22Rv1 (cell line): ENCODE measurements at regions not wholly inside any gene's neighbourhood (a gene's known extent, or its start where the extent isn't known, plus 50 kb on each side); places are given as distances from the start of the nearest gene placed in this dataset.

Source experiments
- H3K27ac ChIP-seq: fragments of 450-650 bp; 2 replicates; pipeline ENCODE4 v1.5.1; 2017
- ZFX ChIP-seq: fragments of 450-650 bp; IDR thresholded peaks from 2 replicates; pipeline ENCODE4 v1.6.1; 2017; ENCODE audit warnings: antibody characterized with exemption, borderline replicate concordance
- TF ChIP-seq, protein P1 (sequence below): fragments of 450-650 bp; IDR thresholded peaks from 2 replicates; pipeline ENCODE4 v1.5.1; 2017; ENCODE audit warnings: mild to moderate bottlenecking

DNA sequence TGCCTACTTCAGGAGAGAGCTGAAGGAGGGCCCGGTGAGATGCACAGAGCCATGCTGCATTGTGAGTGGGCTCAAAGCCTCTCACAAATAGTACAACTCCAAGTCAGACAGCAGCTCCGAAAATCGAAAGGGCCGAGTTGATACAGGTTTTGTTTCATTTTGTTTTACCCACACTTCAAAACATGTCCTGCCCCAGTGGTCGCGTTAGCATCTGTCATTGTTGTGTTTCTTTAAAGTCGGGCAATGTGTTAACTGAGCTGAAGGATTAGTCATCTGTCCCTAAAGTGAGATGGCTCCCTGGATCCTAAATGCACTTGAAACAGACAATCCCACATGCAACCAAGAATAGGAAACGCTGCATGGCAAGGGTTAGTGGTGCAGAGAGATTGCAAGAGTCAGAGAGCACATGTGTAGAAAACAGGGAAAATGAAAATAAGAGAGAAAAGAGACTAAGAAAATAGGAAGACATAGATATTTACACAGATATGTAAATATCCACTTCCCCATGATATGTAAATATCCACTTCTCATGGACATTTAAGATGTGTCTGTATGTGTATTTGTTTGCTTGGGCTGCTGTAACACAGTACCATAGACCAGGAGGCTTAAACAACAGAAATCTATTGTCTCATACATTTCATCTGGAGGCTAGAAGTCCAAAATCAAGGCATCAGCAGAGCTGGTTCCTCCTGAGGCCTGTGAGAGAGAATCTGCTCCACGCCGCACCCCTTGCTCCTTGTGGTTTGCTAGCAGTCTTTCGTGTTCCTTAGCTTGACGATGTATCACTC, 131.4 kb upstream of the RAB4A start:
- no peak overlapping the region for H3K27ac ChIP-seq
- TF ChIP-seq, protein P1, sequence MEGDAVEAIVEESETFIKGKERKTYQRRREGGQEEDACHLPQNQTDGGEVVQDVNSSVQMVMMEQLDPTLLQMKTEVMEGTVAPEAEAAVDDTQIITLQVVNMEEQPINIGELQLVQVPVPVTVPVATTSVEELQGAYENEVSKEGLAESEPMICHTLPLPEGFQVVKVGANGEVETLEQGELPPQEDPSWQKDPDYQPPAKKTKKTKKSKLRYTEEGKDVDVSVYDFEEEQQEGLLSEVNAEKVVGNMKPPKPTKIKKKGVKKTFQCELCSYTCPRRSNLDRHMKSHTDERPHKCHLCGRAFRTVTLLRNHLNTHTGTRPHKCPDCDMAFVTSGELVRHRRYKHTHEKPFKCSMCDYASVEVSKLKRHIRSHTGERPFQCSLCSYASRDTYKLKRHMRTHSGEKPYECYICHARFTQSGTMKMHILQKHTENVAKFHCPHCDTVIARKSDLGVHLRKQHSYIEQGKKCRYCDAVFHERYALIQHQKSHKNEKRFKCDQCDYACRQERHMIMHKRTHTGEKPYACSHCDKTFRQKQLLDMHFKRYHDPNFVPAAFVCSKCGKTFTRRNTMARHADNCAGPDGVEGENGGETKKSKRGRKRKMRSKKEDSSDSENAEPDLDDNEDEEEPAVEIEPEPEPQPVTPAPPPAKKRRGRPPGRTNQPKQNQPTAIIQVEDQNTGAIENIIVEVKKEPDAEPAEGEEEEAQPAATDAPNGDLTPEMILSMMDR, result no peak
- no peak for TF ChIP-seq ZFX

DNA sequence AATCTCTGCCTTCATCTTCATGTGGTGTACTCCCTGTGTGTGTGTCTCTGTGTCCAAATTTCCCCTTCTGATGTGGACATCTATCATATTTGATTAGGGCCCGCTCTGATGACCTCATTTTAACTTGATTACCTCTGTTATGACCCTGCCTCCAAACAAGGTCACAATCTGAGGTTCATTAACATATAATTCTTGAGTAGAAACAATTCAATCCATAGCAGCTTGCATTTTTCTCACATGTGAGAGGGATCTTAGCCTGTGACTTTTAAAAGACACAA, 130.9 kb upstream of the RAB4A start:
- H3K27ac ChIP-seq, result no peak overlapping the region
- TF ChIP-seq, protein P1, result no peak
- TF ChIP-seq ZFX, result no peak

DNA sequence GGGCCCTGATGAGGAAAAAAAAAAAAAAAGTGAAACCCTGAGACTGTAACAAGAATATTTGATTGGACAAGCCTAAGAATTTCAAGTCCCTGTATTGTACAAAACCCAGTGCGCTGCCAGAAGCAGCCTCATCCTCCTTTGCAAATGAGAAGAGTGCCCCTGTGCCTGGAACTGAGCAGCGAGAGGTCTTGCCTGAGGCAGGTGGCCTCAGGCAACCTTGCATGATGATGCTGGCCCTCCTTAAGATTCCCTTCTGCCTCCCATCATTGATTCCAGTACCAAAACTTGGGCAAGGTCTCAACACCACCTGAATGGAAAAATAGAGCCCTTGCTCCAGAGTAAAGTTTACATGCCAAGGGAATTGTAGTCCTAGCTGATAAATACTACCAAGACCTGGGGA, 129.6 kb upstream of the RAB4A start:
- TF ChIP-seq, protein P1, result no peak
- no peak for TF ChIP-seq ZFX
- H3K27ac ChIP-seq, result no peak overlapping the region

DNA sequence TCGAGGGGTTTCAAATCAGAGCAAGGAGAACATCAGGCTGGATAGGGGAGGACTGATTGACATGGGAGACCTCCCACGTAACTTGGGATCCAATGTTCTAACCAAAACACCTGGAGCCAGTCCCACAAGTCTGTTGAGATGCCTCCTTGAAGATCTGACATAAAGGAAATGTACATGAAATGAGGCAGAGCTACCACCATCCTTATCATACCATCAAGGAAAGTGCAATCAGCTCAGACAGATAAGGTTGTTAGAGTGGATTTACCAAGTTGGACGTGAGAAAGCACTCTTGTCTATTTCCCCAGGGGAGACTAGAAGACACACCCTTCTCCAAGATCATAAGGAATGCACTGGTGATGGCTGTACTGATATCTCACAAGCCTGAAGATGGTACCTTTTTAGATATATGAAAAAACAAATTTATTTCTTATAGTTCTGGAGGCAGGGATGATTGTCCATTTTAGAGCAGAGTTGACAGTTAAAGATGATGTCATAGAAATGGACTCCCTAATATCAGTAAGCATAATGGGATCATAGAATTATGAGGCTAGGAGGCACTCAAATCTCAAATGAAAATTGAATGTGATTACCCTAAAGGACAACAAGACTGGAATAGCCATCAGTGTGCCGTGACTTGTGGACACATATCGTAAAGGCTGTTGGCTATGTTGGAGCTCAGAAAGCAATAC, 129.1 kb upstream of the RAB4A start:
- no peak overlapping the region for H3K27ac ChIP-seq
- no peak for TF ChIP-seq ZFX
- TF ChIP-seq, protein P1, result no peak

DNA sequence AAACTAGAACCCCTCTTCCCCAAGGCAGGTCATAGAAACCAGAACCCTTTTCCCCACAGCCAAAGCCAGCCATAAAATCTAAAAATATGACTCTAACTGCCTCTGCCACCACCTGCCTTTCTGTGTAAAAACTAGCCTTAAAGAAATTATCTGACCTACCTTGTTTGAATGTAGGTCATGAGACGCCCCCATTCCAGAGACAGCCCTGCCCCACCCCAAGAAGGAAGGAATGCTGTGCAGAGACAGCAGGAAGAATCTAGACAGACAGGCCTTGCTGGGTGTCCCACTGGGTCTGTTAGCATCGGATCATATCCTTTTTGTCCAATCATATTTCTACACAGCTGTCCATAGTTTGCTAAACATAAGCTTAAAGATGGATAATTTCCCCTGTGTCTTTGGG, 128.4 kb upstream of the RAB4A start:
- TF ChIP-seq ZFX, result no peak
- TF ChIP-seq, protein P1, result no peak
- no peak overlapping the region for H3K27ac ChIP-seq

DNA sequence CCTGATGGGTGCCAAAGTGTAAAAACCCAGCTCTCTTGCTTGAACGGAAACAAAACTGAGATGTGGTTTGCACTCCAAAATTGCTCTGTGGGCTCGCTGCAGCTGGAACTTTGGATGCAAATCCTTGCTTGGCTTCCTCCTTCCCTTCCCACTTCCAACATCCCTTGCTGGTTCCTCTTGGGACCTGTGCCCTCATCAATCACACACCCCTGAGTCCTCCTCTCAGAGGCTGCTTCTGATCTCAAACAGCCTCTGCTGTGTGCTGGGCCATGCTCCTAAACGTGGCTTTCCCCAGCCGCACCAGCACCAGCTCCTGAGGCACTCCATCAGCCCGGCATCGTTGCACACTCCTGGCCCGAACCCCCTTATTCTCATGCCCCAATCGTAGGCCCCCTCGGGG, 124.3 kb upstream of the RAB4A start:
- TF ChIP-seq, protein P1, result no peak
- no peak for TF ChIP-seq ZFX
- H3K27ac ChIP-seq, result no peak overlapping the region

DNA sequence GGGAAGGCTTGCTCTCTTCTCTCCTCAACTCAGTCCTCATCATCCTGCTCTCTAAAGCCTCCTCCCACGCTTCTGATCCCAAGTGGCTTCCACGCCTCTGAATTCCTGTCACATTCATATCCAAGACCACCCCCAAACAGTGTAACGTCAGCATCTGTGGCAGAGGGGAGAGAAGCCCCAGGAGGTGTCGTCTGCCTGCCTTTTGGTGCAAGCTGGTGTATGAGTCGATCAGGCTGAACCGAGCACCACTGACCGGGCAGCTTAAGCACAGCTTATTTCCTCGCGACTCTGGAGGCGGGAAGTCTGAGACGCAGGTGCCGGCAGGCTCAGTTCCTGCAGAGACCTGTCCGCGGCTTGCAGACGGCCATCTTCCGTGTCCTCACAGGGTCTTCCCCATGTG, 123.8 kb upstream of the RAB4A start:
- H3K27ac ChIP-seq, result no peak overlapping the region
- no peak for TF ChIP-seq ZFX
- TF ChIP-seq, protein P1, result no peak
